HL-60 (cell line): ENCODE measurements at regions not wholly inside any gene's neighbourhood (a gene's known extent, or its start where the extent isn't known, plus 50 kb on each side); places are given as distances from the start of the nearest gene placed in this dataset.

Experiments used
- GABPA ChIP-seq: IDR thresholded peaks from 2 replicates; pipeline ENCODE4 v1.6.1; 2012; ENCODE audit warnings: low read depth
- POLR2AphosphoS5 ChIP-seq: IDR thresholded peaks from 2 replicates; pipeline ENCODE4 v1.6.1; 2012; ENCODE audit warnings: low read depth
- TF ChIP-seq, protein P1 (sequence below): IDR thresholded peaks from one replicate; pipeline ENCODE4 v1.5.1; 2011; ENCODE audit warnings: low read length, control low read depth, inconsistent platforms; ENCODE audit not compliant: insufficient read depth

DNA sequence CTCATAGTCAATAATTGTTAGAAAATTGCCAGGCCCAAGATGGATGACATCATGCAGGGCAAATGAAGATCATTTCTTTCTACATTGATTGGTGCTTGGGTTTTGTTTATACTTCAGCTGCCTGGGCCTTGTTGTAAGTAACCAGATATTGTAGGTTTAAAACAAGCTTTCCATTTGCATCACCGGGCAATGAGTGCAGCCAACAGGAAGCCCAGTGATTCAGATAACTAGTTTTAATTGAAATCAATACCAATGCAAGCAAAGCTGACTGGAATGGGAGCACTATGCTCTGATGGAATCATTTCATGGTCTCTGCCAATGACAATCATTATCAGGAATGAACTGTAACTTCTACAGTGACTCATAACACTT is 279.3 kb downstream of the DUSP6 start:
- TF ChIP-seq, protein P1, sequence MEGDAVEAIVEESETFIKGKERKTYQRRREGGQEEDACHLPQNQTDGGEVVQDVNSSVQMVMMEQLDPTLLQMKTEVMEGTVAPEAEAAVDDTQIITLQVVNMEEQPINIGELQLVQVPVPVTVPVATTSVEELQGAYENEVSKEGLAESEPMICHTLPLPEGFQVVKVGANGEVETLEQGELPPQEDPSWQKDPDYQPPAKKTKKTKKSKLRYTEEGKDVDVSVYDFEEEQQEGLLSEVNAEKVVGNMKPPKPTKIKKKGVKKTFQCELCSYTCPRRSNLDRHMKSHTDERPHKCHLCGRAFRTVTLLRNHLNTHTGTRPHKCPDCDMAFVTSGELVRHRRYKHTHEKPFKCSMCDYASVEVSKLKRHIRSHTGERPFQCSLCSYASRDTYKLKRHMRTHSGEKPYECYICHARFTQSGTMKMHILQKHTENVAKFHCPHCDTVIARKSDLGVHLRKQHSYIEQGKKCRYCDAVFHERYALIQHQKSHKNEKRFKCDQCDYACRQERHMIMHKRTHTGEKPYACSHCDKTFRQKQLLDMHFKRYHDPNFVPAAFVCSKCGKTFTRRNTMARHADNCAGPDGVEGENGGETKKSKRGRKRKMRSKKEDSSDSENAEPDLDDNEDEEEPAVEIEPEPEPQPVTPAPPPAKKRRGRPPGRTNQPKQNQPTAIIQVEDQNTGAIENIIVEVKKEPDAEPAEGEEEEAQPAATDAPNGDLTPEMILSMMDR: no peak
- TF ChIP-seq GABPA: no peak
- no peak for TF ChIP-seq POLR2AphosphoS5
